Hypothalamus (tissue), 51 donors: ENCODE measurements at regions not wholly inside any gene's neighbourhood (a gene's known extent, or its start where the extent isn't known, plus 50 kb on each side); places are given as distances from the start of the nearest gene placed in this dataset.
A peak's percentile ranks its signal among the peaks of the same experiment; 100 is the strongest.

Source experiments
- DNase-seq, 51 donors: peaks; one replicate each; lab custom pipeline; 2025; lab: John Stamatoyannopoulos, UW

DNA sequence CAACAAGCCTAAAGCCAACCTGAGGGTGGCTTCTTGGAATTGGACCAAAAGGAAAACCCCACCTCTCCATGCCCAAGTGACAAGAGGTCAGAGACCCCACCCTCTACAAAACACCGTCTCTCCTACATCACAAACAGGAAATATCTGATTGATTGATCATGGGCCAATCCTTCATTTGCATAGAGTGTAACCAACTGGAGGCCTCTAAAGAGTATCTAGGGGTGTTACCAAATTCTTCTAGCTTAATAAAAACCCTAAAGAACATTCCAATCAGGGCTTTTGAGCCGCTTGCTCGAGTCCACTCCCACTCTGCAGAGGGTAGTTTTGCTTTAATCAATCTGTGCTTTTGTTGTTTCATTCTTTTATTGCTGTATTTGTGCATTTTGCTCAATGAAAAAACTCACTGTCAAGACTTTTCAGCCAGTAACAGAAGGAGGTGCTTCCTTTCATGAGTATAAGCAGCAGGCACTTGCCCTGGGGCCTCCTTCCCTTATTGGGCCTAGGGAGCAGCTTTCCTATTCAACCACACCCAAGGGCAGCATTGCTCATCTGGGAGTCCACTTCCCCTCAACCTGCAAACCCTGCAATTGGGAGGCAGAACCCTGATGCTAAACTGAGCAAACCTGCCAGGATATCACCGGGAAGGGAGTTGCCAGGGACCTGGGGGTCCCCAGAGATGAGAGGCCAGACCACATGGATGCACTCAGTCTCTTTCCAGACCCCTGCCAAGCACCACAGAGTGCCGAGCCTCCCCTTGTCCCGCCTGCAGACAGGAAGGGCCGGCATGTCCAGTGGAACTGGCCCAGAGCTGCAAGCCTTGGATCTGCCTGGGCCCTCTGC is 154.3 kb upstream of the VSTM2B start:
- DNase-seq: no peak

DNA sequence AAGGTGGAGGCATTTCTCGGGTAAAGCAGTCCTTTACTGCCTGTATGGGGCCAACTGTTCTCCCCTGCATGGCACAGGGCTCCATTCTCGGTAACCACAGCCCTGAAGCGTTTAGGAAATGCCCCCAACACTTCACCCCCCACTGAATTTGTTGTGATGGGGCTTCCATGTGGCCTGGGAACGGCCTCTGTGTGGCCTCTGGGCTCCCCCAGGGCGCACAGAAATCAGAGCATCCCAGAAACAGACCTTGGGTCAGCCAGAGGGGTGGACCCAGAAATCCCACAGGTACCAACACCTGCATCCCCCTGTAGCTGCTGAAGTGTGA is 153.7 kb upstream of the VSTM2B start:
- no peak for DNase-seq

DNA sequence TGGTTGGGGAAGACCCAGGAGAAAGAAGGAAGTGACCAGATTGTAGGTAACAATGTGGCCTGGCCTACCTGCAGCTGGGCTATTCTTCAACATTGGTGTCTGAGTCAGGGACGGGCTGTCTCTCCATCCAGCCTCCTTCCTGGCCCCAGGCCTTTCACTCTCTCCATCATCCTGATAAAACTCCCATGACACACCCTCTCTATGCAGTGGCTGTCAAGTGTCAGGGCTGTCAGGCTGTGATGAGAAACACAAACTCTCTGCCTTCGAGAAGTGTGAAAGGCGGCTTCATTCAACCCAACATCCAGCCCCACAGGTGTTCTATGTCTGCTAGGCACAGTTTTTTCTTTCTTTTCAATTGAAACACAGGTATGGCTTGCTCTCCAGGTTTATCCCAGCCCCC is 153.3 kb upstream of the VSTM2B start:
- DNase-seq: no peak

DNA sequence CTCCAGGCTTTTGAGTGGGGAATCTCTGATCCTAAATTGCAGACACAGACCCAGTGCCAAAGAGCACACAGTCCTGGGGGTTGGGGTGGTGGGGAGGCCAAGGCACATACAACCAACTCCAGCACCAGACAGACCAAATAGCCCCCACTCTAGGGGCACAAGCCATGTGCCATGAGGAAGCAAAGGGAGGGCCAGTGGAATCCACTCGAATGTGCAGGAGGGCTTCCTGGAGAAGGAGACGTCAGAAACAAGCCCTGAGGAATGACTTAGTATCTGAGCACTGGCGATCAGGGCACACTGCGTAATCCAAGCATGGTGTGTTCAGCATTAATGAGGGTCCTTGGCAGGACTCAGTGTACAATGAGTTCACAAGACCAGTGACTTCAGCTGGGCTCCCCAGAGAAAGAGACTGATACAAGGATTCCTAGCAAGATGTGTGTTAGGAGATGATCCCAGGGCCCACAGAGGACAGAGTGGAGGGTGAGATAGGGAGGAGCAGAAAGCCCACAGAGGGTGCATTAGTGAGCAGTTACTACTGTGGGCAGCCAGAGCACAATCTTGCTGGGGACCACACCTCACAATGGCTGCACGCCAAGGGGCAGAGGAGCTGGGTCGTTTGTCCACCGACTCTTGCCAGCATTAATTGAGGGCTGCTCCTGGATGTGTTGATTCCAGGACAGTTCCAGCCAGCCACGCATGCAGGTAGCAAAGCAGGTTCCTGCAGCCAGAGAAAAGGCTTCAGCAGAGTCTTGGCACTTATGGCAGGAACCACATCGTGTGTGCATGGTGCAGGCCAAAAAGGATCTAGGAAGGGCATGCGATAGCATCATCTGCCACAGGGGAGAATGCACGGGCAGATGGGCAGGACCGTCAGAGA is 152.6 kb upstream of the VSTM2B start:
- DNase-seq: no peak

DNA sequence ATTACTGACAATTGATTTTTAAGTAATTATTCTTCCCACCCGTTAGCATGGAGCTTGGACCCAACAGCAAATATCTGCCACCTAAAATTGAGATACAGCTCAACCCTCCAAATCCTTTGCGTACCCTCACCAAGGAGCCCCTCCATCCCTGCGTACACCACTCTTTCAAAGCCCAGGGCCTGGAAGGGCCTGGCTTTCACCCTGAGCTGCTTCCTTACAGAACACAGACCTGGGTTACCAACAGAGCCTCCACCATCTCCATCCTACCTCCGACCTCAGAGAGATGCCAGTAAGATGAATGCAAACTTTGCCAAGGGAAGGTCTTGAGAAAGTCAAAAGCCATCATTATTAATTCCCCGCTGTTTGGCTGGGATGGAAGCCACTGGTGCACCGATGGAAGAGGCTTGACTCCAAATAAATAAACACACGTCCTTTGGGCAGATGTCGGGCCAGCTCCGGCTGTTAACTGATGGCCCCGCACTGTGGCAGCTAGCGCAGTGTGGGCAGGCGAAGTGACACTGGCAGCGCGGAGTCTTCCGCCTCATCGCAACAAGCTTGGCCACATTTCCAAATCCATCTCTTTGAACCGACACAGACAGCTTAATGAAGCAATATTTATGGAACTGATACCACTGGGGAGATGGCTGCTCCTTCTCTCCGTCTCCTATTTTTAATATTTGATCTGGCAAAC is 150.2 kb upstream of the VSTM2B start:
- DNase-seq: no peak

DNA sequence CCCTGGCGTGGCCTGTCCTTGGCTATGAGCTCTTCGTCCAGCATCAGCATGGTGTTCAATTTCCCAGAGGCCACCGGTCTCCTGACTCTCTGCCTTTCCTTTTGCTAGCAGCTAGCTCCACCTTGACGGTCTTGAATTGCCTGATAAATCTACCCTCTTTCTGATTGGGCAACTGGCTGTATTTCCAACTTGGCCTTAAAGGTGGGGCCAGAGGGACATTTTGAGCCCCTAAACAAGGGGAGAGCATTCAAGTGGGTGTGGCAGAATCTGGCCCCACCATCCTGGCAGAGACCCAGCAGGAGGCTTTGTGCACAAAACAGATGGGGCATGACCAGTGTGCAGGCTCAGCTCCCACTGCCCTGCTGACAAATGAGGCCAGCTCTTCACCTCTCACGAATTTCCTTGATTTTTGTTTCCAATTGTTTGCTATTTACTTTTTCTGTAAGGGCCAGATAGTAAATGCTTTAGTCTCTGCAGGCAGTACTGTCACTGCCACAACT is 148.9 kb upstream of the VSTM2B start:
- no peak for DNase-seq

DNA sequence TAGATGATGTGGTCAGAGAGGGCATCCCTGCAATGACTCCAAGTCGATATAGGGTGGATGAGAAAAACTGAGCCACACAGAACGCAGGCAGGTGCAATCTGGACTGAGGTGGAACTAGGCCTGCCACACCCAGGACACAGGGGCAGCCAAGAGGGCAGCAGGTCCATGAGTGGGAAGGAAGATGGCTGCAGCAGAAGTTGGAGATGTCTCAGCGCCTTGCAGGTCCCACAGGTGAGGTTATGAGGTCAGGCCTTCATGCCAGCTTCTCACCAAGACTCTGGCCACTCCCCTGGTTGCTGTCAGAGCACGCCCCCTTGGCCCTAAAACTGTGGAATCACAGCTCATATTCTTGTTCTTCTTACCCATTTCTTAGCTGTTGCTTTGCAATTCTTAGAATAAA is 147.7 kb upstream of the VSTM2B start:
- no peak for DNase-seq

DNA sequence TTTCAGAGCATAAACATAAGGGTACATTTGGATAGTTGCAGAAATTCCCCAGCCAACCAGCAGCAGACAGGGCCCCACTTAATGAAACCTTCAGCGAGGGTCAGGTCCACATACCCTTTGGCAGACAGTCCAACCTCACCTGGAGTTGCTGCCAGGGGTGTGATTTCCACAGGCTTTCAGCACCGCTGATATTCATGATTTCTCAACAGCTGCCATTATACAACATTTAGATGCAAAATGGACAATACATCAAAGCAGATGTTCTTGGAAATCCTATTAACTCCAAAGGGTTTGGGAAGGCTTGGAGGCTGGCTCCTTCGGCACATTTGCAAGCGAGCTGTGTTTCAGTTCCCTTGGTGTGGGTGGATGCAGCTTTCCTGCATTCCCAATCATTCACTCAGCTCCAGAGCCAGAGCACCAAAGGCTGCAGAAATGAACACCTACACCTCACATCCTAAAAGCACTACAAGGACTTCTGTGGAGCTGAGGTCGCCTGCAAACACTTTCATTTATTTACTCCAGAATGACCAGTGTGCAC is 147.2 kb upstream of the VSTM2B start:
- DNase-seq: no peak

DNA sequence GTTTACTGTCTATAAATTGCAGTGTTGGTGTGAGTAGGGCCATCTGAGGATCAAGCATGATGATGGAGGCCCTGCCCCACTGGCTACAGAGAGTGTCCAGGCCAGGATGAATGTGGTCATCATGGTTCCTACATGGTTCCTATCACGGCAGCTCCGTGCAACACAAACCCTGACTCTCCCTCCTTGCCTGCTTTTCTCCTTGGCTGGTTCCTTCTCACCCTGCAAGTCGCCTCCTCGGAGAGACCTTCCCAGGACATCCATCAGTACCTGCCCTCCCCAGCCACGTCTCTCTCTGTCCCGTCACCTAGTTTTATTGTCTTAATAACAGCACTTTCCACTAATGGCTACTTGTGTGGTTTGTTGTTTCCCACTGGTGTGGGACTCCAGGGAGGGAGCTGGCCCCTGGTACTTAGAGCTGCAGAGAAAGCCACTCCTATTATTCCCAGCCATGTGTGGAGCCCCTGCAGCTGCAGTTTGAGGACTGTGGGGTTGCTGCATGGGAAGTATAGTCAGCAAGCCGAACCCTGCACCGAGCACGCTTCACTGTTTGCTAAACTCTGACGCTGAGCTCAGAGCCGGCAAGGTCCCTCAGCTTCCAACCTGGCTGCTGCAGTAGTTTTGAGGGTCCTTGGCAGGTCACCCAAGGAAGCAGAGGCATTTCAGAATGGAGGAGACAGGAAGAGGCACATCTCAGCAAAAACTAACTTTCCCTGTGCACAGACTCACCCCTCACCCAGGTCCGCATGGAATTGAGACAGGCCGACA is 146.4 kb upstream of the VSTM2B start:
- DNase-seq: no peak

DNA sequence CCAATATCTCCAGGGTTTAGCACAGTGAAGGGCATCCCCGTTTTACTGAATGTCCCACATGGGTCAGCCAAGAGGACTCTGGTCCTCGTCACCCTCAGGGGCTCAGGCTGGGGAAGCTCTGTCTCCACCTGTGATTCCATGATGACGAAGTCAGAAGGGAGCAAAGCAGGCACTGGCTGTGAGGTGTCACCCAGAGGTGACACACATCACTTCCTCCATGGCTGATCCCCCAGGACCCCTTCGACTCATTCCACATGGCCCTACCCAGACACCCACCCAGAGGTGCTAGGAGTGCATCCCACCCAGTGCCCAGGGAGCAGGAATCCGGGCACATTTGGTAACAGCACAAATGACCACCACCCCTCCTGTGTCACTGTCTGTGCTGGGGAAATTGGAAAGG is 145.2 kb upstream of the VSTM2B start:
- no peak for DNase-seq

DNA sequence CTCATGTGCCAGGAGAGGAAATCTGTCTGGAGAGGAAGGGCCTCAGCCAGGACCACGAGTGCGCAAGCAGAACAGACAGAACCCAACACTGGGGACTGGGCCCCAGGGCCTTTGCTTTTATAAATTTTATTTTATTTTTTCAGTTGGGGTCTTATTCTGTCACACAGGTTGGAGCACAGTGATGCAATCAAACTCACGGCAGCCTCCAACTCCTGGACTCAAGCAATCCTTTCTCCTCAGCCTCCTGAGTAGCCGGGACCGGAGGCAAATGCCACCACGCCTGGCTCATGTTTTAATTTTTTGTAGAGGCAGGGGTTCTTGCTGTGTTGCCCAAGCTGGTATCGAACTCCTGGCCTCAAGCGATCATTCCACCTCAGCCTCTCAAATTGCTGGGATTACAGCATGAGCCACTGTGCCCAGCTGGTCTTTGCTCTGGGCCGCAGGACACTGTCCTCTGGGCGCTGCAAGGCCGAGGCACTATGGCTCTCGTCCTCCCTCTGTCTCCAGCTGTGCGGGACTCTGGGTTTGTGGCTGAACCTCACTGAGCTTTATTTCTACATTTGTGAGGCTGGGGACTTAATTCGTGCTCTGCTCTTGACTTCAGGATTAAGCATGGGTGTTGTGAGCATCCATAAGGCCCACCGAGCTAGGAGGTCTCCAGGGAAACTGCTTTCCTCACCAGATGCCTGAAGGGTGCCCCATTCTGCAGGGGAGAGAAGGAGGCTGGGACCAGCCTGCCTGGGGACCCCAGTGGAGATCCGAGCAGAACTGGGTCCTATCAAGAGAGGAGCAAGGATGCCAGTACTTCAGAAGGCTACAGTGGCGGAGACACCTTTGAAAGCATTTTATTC is 144.2 kb upstream of the VSTM2B start:
- no peak for DNase-seq

DNA sequence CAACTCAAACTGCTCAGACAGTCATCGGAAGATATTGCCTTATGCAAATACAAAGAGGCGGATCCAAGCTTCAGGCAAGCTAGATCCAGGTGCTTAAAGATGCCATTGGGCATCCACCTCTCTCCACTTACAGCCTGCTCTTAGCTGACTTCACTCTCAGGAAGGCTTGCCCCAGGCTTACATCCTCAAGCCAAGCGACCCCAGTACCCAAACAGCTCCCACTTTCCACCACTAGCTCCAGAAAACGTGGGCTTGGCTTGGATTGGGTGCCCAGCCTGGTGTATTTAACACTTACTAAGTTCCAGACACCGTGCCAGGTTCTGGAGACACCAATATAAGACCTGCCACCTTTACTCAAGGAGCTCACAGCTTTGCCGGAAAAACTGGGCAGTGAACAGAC is 142.1 kb upstream of the VSTM2B start:
- no peak for DNase-seq

DNA sequence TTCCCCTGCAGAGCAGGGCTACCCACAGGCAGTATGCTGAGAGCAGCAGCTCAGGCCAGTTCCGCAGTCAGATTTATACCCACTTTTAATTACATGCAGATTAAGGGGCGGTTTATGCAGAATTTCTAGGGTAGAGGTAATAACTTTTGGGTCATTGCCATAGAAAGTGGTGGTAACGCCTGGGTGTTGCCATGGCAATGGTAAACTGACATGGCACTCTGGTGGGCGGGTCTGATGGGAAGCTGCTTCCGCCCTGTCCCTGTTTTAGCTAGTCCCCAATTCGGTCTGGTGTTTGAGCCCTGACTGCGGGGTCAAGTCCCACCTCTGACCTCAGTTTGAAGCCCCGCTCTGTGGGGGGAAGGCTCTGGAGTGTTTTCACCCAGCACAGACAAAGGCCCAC is 141.1 kb upstream of the VSTM2B start:
- no peak for DNase-seq

DNA sequence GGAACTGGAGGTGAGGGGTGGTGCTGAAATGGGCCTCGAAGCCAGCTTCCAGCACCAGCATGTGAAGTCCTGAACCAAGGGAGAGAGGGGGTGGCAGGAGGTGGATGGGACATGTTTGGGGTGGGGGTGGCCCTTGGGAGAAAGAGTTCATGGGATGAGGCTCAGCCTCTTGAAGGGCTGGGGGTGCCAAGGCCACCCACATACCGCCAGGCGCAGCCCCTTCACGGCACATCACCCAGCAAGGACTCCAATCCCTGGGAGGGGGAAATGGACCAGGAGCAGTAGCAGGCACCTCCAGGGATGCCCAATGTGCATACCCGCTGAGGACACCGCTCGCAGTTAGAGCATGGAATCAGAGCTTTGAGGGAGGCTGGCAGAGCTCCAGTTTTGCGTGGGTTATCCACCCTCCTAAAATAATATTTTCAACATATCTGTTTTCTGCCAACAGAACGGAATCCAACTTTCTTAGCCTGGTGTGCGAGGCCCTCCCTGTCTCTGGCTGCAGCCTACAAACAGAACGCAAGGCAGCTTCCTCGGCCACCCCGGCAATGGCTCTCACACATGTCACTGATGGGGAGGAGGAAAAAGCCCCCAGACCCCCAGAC is 140.5 kb upstream of the VSTM2B start:
- DNase-seq: peak in 1 of 51 donors; percentile 15

DNA sequence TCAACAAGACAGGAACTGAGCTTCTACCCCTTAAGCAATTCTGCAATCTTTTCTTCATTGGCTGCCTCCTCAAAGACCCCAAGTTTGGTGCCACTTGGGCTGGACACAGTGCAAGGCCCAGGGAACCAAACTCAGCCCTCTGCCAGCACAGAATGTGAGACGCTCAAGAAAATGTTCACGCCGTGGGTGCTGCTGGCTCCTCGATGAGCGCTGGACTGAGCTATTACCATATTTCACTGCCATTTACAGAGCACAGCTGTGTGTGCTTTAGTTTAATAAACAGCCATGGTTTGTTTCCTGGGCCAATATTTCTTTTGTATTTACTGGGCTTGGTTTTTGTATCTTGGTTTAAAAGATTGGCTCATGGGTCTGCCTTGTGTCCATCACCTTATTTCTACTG is 138.8 kb upstream of the VSTM2B start:
- DNase-seq: no peak

DNA sequence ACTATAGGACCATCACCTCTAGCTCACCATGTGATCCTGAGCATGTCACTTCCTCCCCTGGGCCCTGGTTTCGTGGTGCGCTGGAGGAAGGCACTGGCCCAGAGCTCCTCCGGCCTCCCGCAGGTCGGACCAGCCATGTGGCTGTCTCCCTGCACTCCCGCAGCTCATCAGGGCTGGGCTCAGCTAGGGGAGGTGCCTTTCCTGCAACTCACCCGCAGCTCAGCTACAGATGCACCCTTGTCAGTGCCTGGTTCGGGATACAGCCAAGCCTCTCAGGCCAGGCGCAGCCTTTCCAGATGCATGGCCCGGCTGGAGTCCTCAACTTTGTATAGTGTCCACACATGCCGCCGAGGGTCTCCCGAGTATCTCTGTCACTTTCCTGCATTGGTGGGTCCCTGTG is 138.2 kb upstream of the VSTM2B start:
- DNase-seq: no peak

DNA sequence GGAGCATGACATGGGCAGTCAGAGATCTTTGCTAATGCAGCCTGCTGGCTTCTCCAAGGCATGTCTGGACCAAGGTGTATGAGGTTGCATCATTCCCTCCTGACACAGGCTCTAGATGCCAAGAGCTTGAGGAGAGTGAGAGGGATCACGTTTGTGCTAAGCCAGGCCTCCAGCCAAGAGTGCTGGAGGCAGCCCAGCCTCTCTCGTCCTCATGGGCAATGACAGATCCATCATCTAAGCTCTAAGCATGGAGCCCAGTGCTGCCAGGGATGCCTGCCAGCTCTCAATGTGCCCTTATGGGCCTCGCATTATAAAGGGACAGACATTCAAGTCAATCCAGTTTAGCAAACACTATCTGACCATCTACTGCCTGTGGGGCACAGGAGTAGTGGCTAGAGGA is 136.3 kb upstream of the VSTM2B start:
- DNase-seq: no peak

DNA sequence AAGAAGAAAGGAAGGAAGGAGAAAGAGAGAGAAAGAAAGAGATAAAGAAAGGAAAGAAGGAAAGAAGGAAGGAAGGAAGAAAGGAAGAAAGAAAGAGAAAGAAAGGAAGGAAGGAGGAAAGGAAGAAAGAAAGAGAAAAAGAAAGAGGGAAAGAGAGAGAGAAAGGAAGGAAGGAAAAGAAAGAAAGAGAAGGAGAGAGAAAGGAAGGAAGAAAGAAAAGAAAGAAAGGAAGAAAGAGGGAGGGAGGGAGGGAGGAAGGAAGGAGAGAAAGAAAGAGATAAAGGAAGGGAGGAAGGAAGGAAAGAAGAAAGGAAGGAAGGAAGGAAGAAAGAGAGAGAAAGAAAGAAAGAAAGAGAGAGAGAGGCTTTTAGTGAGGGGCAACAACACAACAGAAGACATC is 135.1 kb upstream of the VSTM2B start:
- DNase-seq: no peak

DNA sequence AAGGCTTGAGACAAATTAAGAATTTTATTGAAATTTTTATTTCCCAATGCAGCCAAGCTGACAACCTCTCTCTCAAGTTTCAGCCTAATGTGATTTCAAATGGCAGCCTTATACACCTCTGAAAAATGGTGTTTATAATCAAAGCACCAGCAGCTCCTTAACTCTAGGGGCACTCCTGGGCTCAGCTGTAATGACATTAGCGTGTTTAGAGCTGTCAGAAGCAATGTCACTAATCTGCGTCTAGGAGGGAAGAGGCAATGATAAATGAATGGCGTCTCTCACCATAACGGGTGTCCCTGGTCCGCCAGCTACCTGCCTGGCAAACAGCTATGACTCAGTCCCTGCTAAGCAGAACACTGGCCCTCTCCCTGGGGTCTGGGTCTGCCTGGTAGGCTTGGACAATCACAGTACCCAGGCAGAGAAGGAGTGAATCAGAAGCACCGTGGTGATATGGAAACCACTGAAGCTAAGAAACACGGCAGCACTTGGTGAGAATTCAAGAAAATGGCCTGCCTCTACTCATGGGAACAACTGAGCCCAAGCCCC is 131.8 kb upstream of the VSTM2B start:
- no peak for DNase-seq
